ENCODE measurements at regions not wholly inside any gene's neighbourhood (a gene's known extent, or its start where the extent isn't known, plus 50 kb on each side); places are given as distances from the start of the nearest gene placed in this dataset.

- TF ChIP-seq CTCF (IDR thresholded peaks at IDR 0.05) (no peak), POLR2A (IDR thresholded peaks at IDR 0.05; ENCODE audit: low read depth) (no peak), EP300 (IDR thresholded peaks at IDR 0.05) (no peak), POLR2AphosphoS5 (IDR thresholded peaks at IDR 0.05) (no peak)
These were observed 236.8 kb downstream of the GRB14 start for GRCh38 chr2:164384434-164384833.

Data from esophagus muscularis mucosa (tissue), 4 donors.